HG03571 (cell line): ENCODE measurements at regions not wholly inside any gene's neighbourhood (a gene's known extent, or its start where the extent isn't known, plus 50 kb on each side); places are given as distances from the start of the nearest gene placed in this dataset.
"Not testable (repeated sequence)": the region's sequence is repeated elsewhere in the genome, so short reads cannot be mapped to it uniquely, and the experiment has no call there.

Experiments used
- ATAC-seq: cut with Tn5 transposase; IDR thresholded peaks from one replicate; pipeline ENCODE4 v1.9.1; 2021; ENCODE audit not compliant: unreplicated experiment

- ATAC-seq = no peak
Observed at GRCh38 chr21:15199414-15200383, 134.9 kb upstream of the NRIP1 start.

GRCh38 chr21:15203740-15204139 is 138.9 kb upstream of the NRIP1 start:
- no peak for ATAC-seq

- ATAC-seq = no peak
Observed at GRCh38 chr21:15204140-15204969, 139.6 kb upstream of the NRIP1 start.

- ATAC-seq = no peak
Observed at GRCh38 chr21:15204970-15205286, 140.1 kb upstream of the NRIP1 start.

- no peak for ATAC-seq
Observed at GRCh38 chr21:15206514-15206913, 141.7 kb upstream of the NRIP1 start.

- no peak for ATAC-seq
Observed at GRCh38 chr21:15207231-15207630, 142.4 kb upstream of the NRIP1 start.

- no peak for ATAC-seq
Observed at GRCh38 chr21:15207635-15208370, 143.0 kb upstream of the NRIP1 start.

- no peak for ATAC-seq
Observed at GRCh38 chr21:15208786-15209185, 144.0 kb upstream of the NRIP1 start.

GRCh38 chr21:15209224-15209623 is 144.4 kb upstream of the NRIP1 start:
- no peak for ATAC-seq

GRCh38 chr21:15210235-15210678 is 145.5 kb upstream of the NRIP1 start:
- no peak for ATAC-seq

- no peak for ATAC-seq
Observed at GRCh38 chr21:15211491-15212133, 146.8 kb upstream of the NRIP1 start.

- ATAC-seq = no peak
Observed at GRCh38 chr21:15212206-15212605, 147.4 kb upstream of the NRIP1 start.

GRCh38 chr21:15218476-15218875 is 153.7 kb upstream of the NRIP1 start:
- ATAC-seq = not testable (repeated sequence)

- no peak for ATAC-seq
Observed at GRCh38 chr21:15219039-15219438, 154.2 kb upstream of the NRIP1 start.

GRCh38 chr21:15219894-15220293 is 155.1 kb upstream of the NRIP1 start:
- ATAC-seq = no peak

GRCh38 chr21:15221799-15222386 is 157.1 kb upstream of the NRIP1 start:
- no peak for ATAC-seq

GRCh38 chr21:15222707-15223106 is 157.9 kb upstream of the NRIP1 start:
- ATAC-seq = no peak

GRCh38 chr21:15224346-15225086 is 159.7 kb upstream of the NRIP1 start:
- no peak for ATAC-seq

- ATAC-seq = no peak
Observed at GRCh38 chr21:15227919-15228318, 163.1 kb upstream of the NRIP1 start.

- ATAC-seq = no peak
Observed at GRCh38 chr21:15229390-15229789, 164.6 kb upstream of the NRIP1 start.
